Sigmoid colon (tissue), 4 donors: ENCODE measurements at regions not wholly inside any gene's neighbourhood (a gene's known extent, or its start where the extent isn't known, plus 50 kb on each side); places are given as distances from the start of the nearest gene placed in this dataset.

Experiments used
- CTCF ChIP-seq, 4 experiments: fragments of 450-650 bp in 3 of 4; fragments of 200-600 bp in 1 of 4; IDR thresholded peaks; one replicate each; pipeline ENCODE4 v1.5.1; 2016 to 2019; ENCODE audit warnings: antibody characterized with exemption in 4 of 4, mild to moderate bottlenecking in 3 of 4, moderate library complexity in 2 of 4
- EP300 ChIP-seq, 4 donors: sonication (generic); formaldehyde crosslinking; IDR thresholded peaks; one replicate each; pipeline ENCODE4 v1.6.1; 2017; ENCODE audit warnings: antibody characterized with exemption in 4 of 4
- POLR2A ChIP-seq, 2 donors: fragments of 450-650 bp; IDR thresholded peaks; one replicate each; pipeline ENCODE4 v1.6.1; 2016; ENCODE audit warnings: antibody characterized with exemption in 2 of 2, mild to moderate bottlenecking in 2 of 2, moderate library complexity in 2 of 2
- POLR2AphosphoS5 ChIP-seq, 4 donors: sonication (generic); formaldehyde crosslinking; IDR thresholded peaks; one replicate each; pipeline ENCODE4 v1.6.1; 2017; ENCODE audit warnings: antibody characterized with exemption in 4 of 4

- TF ChIP-seq CTCF (IDR thresholded peaks at IDR 0.05), result no peak
- TF ChIP-seq POLR2A (IDR thresholded peaks at IDR 0.05), result no peak
- TF ChIP-seq EP300 (IDR thresholded peaks at IDR 0.05), result no peak
- TF ChIP-seq POLR2AphosphoS5 (IDR thresholded peaks at IDR 0.05), result no peak
These were observed 705.4 kb downstream of the SLITRK6 start for GRCh38 chr13:85093808-85094207.
